T-helper 1 cell (primary cell): ENCODE measurements at regions not wholly inside any gene's neighbourhood (a gene's known extent, or its start where the extent isn't known, plus 50 kb on each side); places are given as distances from the start of the nearest gene placed in this dataset.
A peak's percentile ranks its signal among the peaks of the same experiment; 100 is the strongest.
"Not testable (repeated sequence)": the region's sequence is repeated elsewhere in the genome, so short reads cannot be mapped to it uniquely, and the experiment has no call there.

ENCODE experiments used
- DNase-seq, 5 donors: peaks; one replicate each; pipeline ENCODE4 v3.0.0-alpha.2; 2012 to 2020

DNA sequence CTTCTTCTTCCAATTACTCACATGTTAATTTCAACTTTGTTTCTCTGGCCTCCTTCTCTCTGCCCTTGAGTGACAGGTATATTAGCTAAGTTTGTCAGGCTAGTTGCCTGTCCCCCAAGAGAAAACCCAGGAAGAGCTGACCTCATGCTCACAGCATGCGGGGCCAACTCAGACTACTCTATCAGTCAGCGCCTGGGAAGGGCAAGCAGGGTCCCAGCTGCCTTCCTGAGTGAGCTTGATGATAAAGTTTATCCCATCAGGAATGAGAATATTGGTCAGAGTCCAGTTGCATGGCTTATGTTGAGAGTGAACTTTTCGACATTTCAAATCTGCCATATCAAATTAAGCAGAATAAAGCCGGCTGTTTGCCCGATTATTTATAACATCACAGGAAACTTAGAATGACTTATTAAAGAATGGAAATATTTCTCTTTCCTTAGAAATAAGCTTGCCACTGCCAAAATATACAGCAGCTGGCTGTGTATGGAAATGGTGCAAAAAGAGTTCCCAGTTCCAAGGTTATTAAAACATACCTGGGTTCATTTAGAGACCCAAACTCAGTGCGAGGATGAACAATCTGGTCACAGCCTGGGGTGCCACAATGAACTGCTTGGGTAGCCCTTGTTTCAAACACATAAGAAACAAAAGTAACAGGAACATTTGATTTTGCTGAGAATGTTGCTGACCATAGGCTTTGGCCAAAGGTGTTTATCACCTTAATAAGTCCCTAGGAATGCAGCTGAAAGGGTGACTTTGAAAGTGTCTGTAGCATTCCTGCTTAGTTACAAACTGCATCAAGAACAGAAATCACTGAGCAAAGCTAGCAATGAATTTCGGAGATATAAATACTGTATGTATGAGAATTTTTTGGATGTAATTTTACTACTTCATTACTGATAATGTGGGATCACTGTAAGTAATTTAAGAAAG is 1553.8 kb upstream of the FLRT2 start:
- DNase-seq, result no peak

- DNase-seq, result no peak
Observed at GRCh38 chr14:83977583-83977982, 1552.4 kb upstream of the FLRT2 start.

DNA sequence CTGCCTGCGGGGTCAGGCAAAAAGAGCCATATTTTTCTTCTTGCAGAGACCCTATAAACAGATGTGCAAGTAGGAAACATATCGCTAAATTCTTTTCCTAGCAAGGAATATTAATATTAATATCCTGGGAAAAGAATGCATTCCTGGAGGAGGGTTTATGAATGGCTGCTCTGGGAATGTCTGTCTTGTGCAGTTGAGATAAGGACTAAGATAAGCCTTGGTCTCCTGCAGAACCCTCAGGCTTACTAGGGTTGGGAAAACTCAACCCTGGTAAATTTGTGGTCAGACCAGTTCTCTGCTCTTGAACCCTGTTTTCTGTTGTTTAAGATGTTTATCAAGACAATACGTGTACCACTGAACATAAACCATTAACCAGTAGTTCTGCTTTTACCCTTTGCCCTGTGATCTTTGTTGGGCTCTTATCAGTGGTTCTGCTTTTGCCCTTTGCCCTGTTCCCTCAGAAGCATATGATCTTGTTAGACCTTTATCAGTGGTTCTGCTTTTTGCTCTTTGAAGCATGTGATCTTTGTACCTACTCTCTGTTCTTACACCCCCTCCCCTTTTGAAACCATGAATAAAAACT is 1548.2 kb upstream of the FLRT2 start:
- DNase-seq, result not testable (repeated sequence)

GRCh38 chr14:83988275-83988674 is 1541.7 kb upstream of the FLRT2 start:
- no peak for DNase-seq

GRCh38 chr14:83991666-83992065 is 1538.3 kb upstream of the FLRT2 start:
- no peak for DNase-seq

GRCh38 chr14:83992857-83993256 is 1537.1 kb upstream of the FLRT2 start:
- no peak for DNase-seq

DNA sequence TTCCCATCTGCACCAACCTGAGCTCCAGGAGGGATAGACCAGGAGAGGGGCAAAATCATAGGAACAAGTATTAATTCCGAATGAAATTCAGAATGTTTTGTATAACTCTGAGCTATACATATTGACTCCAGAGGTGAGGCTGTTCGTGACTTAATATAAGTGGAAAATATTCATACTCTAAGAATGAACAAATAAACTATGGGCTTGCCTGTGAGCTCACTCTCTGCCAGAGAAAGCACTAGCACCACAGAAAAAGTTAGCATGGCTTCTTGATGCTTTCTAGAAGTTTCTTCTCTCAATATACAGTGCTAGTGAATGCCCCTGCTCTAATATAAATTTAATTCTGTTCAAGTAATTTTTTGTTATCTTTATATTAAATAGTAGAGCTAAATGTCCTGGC is 1536.4 kb upstream of the FLRT2 start:
- DNase-seq, result no peak

DNA sequence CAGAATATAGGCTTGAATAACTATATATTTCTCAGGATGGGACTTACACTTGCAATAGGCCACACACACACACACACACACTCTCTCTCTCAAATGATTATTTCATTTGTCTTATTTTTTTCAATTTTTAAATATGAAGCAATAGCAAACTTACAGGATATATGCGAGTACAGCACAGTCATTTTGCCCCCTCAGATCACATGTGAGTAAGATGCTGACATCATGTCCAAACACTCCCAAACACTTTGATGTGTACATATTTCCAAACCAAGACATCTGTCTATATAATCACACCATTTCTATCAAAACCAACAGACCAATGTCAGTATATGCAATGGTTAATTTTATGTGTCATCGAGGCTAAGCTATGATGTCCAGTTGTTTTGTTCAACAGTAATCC is 1535.9 kb upstream of the FLRT2 start:
- DNase-seq, result no peak

DNA sequence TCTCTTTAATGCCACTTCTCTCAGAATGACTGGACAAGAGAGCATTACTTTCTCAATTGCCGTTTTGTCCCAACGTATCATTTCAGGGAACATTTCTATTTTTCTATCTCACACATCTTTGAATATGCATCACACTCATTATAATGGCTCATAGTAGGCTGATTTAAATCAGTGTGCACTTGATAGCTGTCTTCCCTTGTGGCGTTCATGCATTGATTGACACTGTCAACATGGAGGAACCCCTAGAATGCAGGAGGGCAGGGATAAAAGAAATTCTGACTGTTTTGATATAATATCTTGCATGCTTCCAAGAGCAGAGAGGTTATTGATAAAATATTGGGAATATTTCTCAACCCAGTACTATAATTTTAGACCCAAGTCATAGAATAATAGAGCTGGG is 1528.9 kb upstream of the FLRT2 start:
- no peak for DNase-seq

- DNase-seq, result no peak
Observed at GRCh38 chr14:84003346-84003745, 1526.6 kb upstream of the FLRT2 start.

GRCh38 chr14:84006643-84007155 is 1523.2 kb upstream of the FLRT2 start:
- no peak for DNase-seq

DNA sequence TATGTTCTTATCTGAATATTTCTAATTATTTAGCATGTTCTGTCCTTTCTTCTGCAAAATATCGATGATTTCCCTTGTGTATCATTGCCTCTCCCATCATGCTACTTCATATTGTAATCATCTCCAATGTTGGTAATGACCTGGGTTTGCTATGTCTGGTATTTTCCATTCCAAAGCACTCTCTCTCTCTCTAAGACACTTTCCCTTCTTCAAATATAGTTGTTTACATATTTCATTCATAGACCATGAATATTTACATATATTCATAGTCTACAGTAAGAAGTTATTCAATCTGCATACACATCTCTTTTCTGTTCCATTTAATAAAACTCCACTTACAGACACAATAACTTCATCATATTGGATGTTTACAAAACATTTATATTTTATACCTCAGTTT is 1516.5 kb upstream of the FLRT2 start:
- DNase-seq, result no peak

DNA sequence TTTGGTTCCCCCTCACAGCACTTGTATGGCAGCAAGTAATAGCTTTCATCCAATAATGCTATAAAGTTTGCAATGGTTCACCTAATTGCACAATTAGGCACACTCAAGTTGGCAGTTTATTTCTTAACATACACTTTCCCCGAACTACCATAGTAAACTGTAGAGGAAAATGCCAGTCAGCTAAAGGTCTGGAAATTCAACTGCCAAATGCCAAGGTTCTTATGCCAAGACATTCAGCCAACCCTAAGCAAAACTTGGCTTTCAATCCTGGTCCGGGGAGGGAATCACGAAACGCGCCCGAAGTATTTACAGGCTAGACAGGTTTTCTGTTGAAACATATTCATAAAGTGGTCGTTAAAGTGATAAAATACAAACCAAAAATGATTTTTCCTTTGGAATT is 1512.4 kb upstream of the FLRT2 start:
- DNase-seq, result no peak

DNA sequence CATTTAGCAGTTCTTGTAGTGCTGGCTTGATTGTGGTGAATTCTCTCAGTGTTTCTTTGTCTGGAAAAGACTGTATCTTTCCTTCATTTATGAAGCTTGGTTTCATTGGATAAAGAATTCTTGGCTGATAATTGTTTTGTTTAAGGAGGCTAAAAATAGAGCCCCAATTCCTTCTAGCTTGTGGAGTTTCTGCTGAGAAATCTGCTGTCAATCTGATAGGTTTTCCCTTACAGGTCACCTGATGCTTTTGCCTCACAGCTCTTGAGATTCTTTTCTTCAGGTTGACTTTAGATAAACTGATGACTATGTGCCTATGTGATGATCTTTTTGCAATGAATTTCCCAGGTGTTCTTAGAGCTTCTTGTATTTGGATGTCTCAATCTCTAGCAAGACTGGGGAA is 1508.5 kb upstream of the FLRT2 start:
- DNase-seq, result no peak

DNA sequence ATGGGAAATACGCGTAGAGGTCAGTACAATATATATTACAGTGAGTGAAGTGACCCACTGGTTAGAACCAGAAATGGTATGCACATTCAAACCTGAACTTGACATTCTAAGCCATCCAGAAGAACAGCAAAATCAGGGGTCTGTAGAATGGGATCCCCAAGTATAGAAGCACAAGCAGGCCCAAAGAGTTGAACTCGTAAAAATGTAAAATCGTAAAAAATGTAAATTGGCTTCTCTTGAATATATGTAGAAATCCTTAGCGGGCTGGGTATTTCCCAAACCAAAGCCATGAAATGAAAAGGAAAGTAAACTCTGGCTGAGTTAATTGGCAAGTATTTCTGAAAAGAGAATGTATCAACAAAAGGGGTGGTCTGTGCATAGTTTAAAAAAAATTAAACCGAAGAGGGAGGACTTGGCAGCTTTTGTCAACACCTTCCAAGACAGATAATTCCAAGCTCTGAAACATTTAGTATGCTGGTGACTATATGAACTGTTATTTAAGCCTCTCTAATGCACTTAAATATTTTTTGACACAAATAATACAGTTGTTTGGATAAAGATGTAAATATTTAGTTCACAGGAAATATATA is 1505.6 kb upstream of the FLRT2 start:
- no peak for DNase-seq

- DNase-seq, result no peak
Observed at GRCh38 chr14:84025106-84026012, 1504.6 kb upstream of the FLRT2 start.

DNA sequence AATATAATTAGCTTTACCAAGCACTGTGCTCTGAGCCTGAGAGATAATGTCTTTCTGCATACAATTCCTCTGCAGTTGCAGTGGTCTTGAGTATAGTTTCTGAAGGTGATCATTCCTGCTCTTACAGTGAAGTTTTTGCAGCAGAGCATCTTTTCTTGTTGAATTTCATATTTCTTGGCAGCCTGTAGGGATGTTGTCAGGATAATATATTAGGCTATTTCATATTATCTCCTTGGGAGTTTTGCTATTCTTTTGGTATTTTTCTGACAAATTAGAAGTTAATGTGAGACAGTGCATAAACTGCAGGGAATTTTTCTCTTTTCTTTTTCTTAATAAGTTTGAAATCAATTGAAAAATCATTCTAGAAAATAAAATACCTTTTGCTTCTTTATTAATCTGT is 1502.6 kb upstream of the FLRT2 start:
- DNase-seq, result no peak

DNA sequence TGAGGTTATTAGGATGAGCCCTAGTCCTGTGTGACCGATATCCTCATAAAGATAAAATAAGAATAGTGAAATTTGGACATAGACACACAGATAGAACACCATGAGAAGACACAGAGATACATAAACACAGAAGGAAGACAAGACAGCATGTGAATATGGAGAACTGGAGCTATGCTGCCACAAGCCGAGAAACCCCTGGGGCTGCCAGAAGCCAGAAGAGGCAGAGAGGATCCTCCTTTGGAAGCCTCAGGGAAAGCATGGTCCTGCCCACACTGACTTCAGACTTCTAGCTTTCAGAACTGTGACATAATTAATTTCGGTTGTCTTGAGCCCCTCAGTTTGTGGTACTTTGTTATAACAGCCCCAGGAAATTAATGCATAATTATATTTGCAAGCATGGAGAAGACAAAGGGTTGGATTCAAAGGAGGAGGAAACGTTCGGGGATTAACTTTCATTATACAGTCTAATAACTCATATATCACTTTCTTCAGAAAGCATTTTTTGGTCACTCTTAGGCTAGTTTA is 1501.8 kb upstream of the FLRT2 start:
- no peak for DNase-seq

DNA sequence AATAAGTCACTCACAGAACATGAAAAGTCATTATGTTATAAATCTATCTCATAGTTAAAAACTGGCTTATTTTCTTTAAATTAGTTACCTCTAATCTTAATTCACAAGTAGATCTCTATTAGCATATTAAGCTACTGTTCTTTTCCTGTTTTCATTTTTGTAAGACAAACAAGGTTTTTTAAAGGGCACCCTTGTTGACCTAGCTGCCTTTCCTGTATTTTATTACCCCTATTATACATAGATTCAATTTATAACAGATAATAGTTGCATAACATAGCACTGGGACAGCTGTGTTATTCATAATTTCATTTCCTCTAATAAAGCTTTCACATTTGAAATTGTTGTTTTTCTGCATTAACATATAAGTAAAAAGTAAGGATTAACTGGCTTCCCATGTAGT is 1500.7 kb upstream of the FLRT2 start:
- no peak for DNase-seq

- DNase-seq, result no peak
Observed at GRCh38 chr14:84029720-84030119, 1500.2 kb upstream of the FLRT2 start.

DNA sequence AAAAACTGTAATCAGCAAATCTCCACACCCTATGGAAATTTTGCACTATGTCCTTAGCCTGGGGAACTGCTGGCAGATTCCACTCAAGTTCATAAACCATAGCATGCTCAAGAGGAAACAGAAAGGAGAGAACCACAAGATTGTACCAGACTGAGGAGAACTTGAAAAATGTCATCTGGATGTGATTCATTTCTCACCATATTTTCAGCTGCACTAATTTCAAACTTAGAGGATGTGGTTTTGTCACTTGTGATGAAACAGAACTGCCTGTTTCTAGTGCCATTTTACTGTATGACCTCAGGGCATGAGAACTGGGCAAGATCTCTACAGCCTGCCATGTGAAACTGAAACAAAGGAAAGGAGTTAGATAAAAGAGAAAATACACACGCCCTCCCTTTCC is 1493.1 kb upstream of the FLRT2 start:
- DNase-seq, result peak in 1 of 5 donors; percentile 40

DNA sequence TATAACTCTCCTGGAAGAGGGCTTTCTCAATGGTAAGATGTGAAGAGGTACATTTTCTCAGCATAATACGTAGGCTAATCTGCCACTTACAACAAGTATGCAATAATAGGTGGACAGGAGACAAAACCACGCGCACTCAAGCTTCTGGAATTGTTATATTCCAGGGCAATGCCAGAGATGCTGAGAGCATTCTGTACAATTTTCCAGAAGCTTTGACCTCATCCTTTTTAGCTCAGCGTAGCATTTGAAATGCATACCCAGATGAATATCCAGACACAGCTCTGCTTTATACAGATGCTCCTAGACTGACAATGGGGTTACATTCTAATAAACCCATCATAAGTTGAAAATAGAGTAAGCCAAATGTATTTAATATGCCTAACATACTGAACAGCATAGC is 1492.4 kb upstream of the FLRT2 start:
- no peak for DNase-seq

GRCh38 chr14:84040101-84040500 is 1489.8 kb upstream of the FLRT2 start:
- DNase-seq, result no peak
